ENCODE measurements at regions not wholly inside any gene's neighbourhood (a gene's known extent, or its start where the extent isn't known, plus 50 kb on each side); places are given as distances from the start of the nearest gene placed in this dataset.

DNA sequence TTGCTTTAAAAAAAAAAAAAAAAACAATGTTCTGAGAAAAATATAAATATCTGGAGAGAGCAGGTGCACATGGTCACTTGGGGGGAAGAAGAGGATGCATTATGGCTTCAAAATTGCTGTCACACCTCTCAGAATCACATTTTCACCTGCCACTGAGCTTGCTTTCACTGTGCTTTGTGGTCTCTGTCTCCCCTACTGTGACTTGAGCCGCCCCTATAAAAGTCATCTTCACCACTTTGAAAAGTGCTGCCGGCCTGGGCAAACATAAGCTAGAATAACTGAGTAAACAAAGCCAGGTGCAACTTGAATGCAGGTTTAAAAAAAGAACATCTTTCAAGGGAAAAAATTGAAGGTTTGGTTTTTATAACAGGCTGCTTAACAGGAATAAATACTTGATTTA is 368.1 kb upstream of the GRIA1 start:
- TF ChIP-seq, protein P1, sequence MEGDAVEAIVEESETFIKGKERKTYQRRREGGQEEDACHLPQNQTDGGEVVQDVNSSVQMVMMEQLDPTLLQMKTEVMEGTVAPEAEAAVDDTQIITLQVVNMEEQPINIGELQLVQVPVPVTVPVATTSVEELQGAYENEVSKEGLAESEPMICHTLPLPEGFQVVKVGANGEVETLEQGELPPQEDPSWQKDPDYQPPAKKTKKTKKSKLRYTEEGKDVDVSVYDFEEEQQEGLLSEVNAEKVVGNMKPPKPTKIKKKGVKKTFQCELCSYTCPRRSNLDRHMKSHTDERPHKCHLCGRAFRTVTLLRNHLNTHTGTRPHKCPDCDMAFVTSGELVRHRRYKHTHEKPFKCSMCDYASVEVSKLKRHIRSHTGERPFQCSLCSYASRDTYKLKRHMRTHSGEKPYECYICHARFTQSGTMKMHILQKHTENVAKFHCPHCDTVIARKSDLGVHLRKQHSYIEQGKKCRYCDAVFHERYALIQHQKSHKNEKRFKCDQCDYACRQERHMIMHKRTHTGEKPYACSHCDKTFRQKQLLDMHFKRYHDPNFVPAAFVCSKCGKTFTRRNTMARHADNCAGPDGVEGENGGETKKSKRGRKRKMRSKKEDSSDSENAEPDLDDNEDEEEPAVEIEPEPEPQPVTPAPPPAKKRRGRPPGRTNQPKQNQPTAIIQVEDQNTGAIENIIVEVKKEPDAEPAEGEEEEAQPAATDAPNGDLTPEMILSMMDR (IDR thresholded peaks at IDR 0.05), result no peak
- TF ChIP-seq POLR2A (IDR thresholded peaks at IDR 0.05) (no peak), POLR2AphosphoS5 (IDR thresholded peaks at IDR 0.05) (no peak)

Measured in upper lobe of left lung (tissue), 4 donors.